ENCODE measurements at regions not wholly inside any gene's neighbourhood (a gene's known extent, or its start where the extent isn't known, plus 50 kb on each side); places are given as distances from the start of the nearest gene placed in this dataset.
"Not testable (repeated sequence)": the region's sequence is repeated elsewhere in the genome, so short reads cannot be mapped to it uniquely, and the experiment has no call there.

DNA sequence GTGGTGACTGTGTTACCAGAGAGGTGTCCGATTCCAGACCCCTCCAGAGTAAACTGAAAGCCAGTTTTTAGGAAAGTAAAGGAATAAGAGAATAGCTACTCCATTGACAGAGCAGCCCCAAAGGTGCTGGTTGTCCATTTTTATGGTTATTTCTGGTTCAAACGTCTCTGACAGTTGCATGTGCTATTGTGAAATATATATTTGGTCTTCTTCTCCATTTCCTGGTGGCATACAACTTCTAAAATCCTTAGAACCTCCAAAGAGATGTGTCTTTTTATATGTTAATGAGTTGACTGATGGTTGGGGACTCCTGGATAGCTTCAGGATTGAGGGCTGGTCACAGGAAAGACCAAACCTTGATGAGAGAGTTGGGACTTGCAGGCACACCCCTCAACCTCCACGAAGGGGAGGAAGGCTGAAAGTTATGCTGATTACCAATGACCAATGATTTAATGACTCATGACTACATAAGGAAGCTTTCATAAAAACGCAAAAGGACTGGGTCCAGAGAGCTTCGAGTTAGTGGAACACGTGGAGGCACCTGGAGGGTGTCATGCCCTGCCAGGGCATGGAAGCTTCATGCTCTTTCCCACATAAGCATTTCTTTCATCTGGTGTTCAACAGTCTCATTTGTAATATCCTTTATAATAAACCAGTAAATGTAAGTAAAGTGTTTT is 100.7 kb downstream of the SLC16A1 start:
- no peaks in the 10 kb centered on the region for H3K9me3 ChIP-seq (ENCODE audit: low read length)
- no peaks in the 10 kb centered on the region for H3K4me1 ChIP-seq (ENCODE audit: low read length)
- no peak overlapping the region for H3K27ac ChIP-seq (ENCODE audit: low read length)
- DNase-seq: no peak
- no peaks in the 10 kb centered on the region for H3K79me2 ChIP-seq (ENCODE audit: low read length)
- no peak overlapping the region for H3K4me3 ChIP-seq (ENCODE audit: low read length)
- no peaks in the 10 kb centered on the region for H3K36me3 ChIP-seq (ENCODE audit: insufficient read depth, low read length)
- H4K20me1 ChIP-seq (ENCODE audit: insufficient read depth, low read depth, low read length): no peaks in the 10 kb centered on the region
- H3K9me2 ChIP-seq (replicated peaks; ENCODE audit: insufficient read depth, low read length): no peaks in the 10 kb centered on the region
- no peaks in the 10 kb centered on the region for H3K27me3 ChIP-seq (ENCODE audit: low read length)
- no peak overlapping the region for H3K4me2 ChIP-seq (ENCODE audit: low read depth, low read length, poor library complexity, severe bottlenecking)
- no peak overlapping the region for H3K9ac ChIP-seq (ENCODE audit: low read length)
- no peak overlapping the region for H2AFZ ChIP-seq (ENCODE audit: low read length)

DNA sequence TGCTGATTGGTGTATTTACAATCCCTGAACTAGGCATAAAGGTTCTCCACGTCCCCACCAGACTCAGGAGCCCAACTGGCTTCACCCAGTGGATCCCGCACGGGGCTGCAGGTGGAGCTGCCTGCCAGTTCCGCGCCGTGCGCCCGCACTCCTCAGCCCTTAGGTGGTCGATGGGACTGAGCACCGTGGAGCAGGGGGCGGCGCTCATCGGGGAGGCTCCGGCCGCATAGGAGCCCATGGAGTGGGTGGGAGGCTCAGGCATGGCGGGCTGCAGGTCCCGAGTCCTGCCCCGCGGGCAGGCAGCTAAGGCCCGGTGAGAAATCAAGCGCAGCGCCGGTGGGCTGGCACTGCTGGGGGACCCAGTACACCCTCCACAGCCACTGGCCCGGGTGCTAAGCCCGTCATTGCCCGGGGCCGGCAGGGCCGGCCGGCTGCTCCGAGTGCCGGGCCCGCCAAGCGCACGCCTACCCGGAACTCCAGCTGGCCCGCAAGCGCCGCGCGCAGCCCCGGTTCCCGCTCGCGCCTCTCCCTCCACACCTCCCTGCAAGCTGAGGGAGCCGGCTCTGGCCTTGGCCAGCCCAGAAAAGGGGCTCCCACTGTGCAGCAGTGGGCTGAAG is 101.5 kb downstream of the SLC16A1 start:
- not testable (repeated sequence) for H3K4me1 ChIP-seq (ENCODE audit: low read length); H2AFZ ChIP-seq (ENCODE audit: low read length); H3K36me3 ChIP-seq (ENCODE audit: insufficient read depth, low read length); H3K9me2 ChIP-seq (replicated peaks; ENCODE audit: insufficient read depth, low read length); H3K4me2 ChIP-seq (ENCODE audit: low read depth, low read length, poor library complexity, severe bottlenecking); H3K79me2 ChIP-seq (ENCODE audit: low read length); H3K9ac ChIP-seq (ENCODE audit: low read length); H3K27me3 ChIP-seq (ENCODE audit: low read length); H4K20me1 ChIP-seq (ENCODE audit: insufficient read depth, low read depth, low read length); H3K4me3 ChIP-seq (ENCODE audit: low read length); H3K9me3 ChIP-seq (ENCODE audit: low read length); DNase-seq; H3K27ac ChIP-seq (ENCODE audit: low read length)

DNA sequence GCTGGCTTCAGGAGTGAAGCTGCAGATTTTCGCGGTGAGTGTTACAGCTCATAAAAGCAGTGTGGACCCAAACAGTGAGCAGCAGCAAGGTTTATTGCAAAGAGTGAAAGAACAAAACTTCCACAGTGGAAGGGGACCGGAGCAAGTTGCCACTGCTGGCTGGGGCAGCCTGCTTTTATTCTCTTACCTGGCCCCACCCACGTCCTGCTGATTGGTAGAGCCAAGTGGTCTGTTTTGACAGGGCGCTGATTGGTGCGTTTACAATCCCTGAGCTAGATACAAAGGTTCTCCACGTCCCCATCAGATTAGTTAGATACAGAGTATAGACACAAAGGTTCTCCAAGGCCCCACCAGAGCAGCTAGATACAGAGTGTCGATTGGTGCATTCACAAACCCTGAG is 102.1 kb downstream of the SLC16A1 start:
- H2AFZ ChIP-seq (ENCODE audit: low read length); H3K4me3 ChIP-seq (ENCODE audit: low read length); H3K9me2 ChIP-seq (replicated peaks; ENCODE audit: insufficient read depth, low read length); H3K79me2 ChIP-seq (ENCODE audit: low read length); H3K27me3 ChIP-seq (ENCODE audit: low read length); H3K4me2 ChIP-seq (ENCODE audit: low read depth, low read length, poor library complexity, severe bottlenecking); H3K36me3 ChIP-seq (ENCODE audit: insufficient read depth, low read length); H3K9me3 ChIP-seq (ENCODE audit: low read length); H3K9ac ChIP-seq (ENCODE audit: low read length); H4K20me1 ChIP-seq (ENCODE audit: insufficient read depth, low read depth, low read length); H3K4me1 ChIP-seq (ENCODE audit: low read length); H3K27ac ChIP-seq (ENCODE audit: low read length); DNase-seq: not testable (repeated sequence)

DNA sequence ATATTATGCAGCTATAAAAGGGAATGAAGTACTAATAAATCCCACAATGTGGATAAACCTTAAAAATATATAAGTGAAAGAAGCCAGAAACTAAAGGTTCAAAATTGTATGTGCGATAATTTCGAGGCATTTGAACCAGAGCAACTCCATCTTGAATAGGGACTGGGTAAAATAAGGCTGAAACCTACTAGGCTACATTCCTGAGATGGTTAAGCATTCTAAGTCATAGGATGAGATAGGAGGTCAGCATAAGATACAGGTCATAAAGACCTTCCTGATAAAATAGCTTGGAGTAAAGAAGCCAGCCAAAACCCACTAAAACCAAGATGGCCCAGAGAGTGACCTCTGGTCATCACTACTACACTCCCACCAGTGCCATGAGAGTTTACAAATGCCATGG is 103.1 kb downstream of the SLC16A1 start:
- Histone ChIP-seq H3K9ac (ENCODE audit: low read length) (no peak overlapping the region), H3K9me3 (ENCODE audit: low read length) (no peaks in the 10 kb centered on the region), H3K4me3 (ENCODE audit: low read length) (no peak overlapping the region), H3K27ac (ENCODE audit: low read length) (no peak overlapping the region), H3K4me2 (ENCODE audit: low read depth, low read length, poor library complexity, severe bottlenecking) (no peak overlapping the region), H3K27me3 (ENCODE audit: low read length) (no peaks in the 10 kb centered on the region), H4K20me1 (ENCODE audit: insufficient read depth, low read depth, low read length) (no peaks in the 10 kb centered on the region), H3K79me2 (ENCODE audit: low read length) (no peaks in the 10 kb centered on the region), H3K4me1 (ENCODE audit: low read length) (no peaks in the 10 kb centered on the region), H2AFZ (ENCODE audit: low read length) (no peak overlapping the region), H3K36me3 (ENCODE audit: insufficient read depth, low read length) (no peaks in the 10 kb centered on the region), H3K9me2 (replicated peaks; ENCODE audit: insufficient read depth, low read length) (no peaks in the 10 kb centered on the region)
- no peak for DNase-seq

DNA sequence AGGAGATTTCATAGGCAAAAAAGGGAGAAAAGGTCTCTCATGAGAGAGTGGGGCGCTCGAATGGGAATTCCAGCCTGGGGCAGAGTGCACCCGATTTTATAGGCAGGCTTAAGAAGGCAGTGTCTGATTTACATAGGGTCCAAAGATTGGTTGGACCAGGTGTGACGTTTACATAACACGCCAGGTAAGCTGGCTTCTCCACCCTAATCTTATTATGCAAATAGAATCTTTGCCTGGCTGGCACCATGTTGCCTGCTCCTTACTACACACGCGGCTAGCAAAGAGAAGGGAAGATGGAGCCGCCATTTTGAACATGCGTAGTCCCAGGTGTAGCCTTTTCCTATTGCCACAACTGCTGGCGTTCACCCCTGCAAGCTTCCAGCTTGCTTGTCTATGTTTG is 103.7 kb downstream of the SLC16A1 start:
- H3K4me3 ChIP-seq (ENCODE audit: low read length): no peak overlapping the region
- no peak for DNase-seq
- H2AFZ ChIP-seq (ENCODE audit: low read length): no peak overlapping the region
- no peaks in the 10 kb centered on the region for H4K20me1 ChIP-seq (ENCODE audit: insufficient read depth, low read depth, low read length)
- no peak overlapping the region for H3K27ac ChIP-seq (ENCODE audit: low read length)
- no peaks in the 10 kb centered on the region for H3K36me3 ChIP-seq (ENCODE audit: insufficient read depth, low read length)
- H3K4me1 ChIP-seq (ENCODE audit: low read length): no peaks in the 10 kb centered on the region
- H3K9ac ChIP-seq (ENCODE audit: low read length): no peak overlapping the region
- H3K9me2 ChIP-seq (replicated peaks; ENCODE audit: insufficient read depth, low read length): no peaks in the 10 kb centered on the region
- no peak overlapping the region for H3K4me2 ChIP-seq (ENCODE audit: low read depth, low read length, poor library complexity, severe bottlenecking)
- no peaks in the 10 kb centered on the region for H3K9me3 ChIP-seq (ENCODE audit: low read length)
- H3K79me2 ChIP-seq (ENCODE audit: low read length): no peaks in the 10 kb centered on the region
- no peaks in the 10 kb centered on the region for H3K27me3 ChIP-seq (ENCODE audit: low read length)

DNA sequence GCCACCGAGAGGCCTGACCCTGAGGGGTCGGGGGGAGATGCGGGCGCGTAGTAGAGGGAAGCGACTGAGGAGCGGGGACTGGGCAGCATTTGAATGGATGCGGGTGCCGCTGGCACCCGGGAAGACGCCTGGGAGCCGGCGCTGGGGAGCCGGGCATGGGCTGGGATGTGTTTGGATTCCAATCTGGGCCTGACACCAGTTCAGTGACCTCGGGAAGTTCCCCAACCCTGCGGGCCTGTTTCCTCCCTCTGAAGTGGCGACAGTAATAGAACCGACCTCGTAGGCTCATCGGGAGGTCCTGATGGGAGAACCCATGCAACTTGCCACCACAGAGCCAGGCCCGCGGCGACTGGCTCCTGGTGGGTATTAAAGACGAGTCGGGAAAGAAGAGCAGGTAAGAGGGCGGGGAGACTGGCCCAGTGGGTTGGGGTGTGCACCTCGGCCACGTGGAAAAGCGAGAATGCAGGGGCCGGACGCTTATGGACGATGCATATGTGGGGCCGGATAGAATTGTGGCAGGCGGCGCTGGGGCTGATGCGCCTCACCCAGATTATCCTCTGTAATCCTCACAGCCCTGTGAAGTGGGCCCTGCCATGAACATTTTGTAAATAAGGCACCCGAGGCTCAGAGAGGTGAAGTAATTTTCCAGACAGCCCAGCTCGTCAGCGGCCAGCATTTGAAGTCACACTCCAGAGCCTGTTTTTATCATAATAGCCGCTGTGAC is 105.8 kb downstream of the SLC16A1 start:
- no peaks in the 10 kb centered on the region for H4K20me1 ChIP-seq (ENCODE audit: insufficient read depth, low read depth, low read length)
- no peaks in the 10 kb centered on the region for H3K27me3 ChIP-seq (ENCODE audit: low read length)
- H3K79me2 ChIP-seq (ENCODE audit: low read length): no peaks in the 10 kb centered on the region
- no peak overlapping the region for H3K4me2 ChIP-seq (ENCODE audit: low read depth, low read length, poor library complexity, severe bottlenecking)
- no peak overlapping the region for H3K4me3 ChIP-seq (ENCODE audit: low read length)
- no peak for DNase-seq
- no peak overlapping the region for H3K27ac ChIP-seq (ENCODE audit: low read length)
- H3K9me3 ChIP-seq (ENCODE audit: low read length): no peaks in the 10 kb centered on the region
- H3K4me1 ChIP-seq (ENCODE audit: low read length): no peaks in the 10 kb centered on the region
- no peaks in the 10 kb centered on the region for H3K36me3 ChIP-seq (ENCODE audit: insufficient read depth, low read length)
- no peaks in the 10 kb centered on the region for H3K9me2 ChIP-seq (replicated peaks; ENCODE audit: insufficient read depth, low read length)
- no peak overlapping the region for H2AFZ ChIP-seq (ENCODE audit: low read length)
- no peak overlapping the region for H3K9ac ChIP-seq (ENCODE audit: low read length)

DNA sequence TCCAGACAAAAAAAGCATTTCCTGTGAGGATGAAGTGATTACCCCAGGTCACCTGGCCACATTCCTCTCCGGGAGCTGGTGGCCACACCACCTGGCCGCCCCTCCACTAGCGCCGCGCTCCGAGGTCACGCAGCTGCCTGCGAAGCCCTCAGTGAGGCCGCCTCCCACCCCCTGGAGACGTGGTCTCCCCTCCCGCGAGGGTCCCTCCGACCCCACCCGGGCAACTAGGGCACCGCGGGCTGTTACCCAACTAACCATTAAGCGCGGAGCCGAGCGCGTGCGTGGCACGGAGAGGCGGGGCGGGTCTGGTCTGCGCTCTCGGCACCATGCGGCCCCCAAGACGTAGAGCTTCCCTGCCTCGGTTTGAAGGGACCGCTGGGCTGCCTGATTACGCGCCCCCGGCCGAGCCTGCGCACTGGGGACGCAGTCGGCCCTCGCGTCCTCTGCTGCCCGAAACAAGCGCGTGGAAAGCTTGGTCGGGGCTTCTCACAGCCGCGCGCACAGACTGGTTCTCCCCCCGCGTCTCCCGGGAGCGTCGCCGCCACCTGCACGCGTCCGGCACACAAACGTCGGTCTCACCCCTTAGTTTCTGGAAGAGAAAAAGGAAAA is 106.5 kb downstream of the SLC16A1 start:
- H3K27ac ChIP-seq (ENCODE audit: low read length): no peak overlapping the region
- no peaks in the 10 kb centered on the region for H3K9me2 ChIP-seq (replicated peaks; ENCODE audit: insufficient read depth, low read length)
- H3K4me3 ChIP-seq (ENCODE audit: low read length): no peak overlapping the region
- no peaks in the 10 kb centered on the region for H3K27me3 ChIP-seq (ENCODE audit: low read length)
- H3K4me1 ChIP-seq (ENCODE audit: low read length): no peaks in the 10 kb centered on the region
- no peaks in the 10 kb centered on the region for H3K36me3 ChIP-seq (ENCODE audit: insufficient read depth, low read length)
- no peak overlapping the region for H3K9ac ChIP-seq (ENCODE audit: low read length)
- H4K20me1 ChIP-seq (ENCODE audit: insufficient read depth, low read depth, low read length): no peaks in the 10 kb centered on the region
- H3K4me2 ChIP-seq (ENCODE audit: low read depth, low read length, poor library complexity, severe bottlenecking): no peak overlapping the region
- no peak overlapping the region for H2AFZ ChIP-seq (ENCODE audit: low read length)
- DNase-seq: no peak
- no peaks in the 10 kb centered on the region for H3K79me2 ChIP-seq (ENCODE audit: low read length)
- no peaks in the 10 kb centered on the region for H3K9me3 ChIP-seq (ENCODE audit: low read length)

DNA sequence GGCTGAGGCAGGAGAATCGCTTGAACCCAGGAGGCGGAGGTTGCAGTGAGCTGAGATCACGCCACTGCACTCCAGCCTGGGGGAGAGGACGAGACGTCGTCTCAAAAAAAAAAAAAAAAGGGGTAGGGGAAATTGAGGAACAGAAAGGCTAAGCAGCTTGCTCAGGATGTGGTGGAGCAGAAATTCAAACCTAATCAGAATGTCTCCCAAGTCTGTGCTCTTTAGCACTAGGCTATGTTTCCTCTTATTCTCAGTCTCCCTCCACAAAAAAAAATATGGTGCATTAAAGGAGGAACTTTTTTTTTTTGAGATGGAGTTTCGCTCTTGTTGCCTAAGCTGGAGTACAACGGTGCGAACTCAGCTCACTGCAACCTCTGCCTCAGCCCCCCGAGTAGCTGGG is 114.2 kb downstream of the SLC16A1 start:
- Histone ChIP-seq H3K4me2 (ENCODE audit: low read depth, low read length, poor library complexity, severe bottlenecking) (no peak overlapping the region), H3K27me3 (ENCODE audit: low read length) (no peaks in the 10 kb centered on the region), H2AFZ (ENCODE audit: low read length) (no peak overlapping the region), H3K4me3 (ENCODE audit: low read length) (no peak overlapping the region), H3K27ac (ENCODE audit: low read length) (no peak overlapping the region), H3K4me1 (ENCODE audit: low read length) (no peaks in the 10 kb centered on the region), H3K9me3 (ENCODE audit: low read length) (no peaks in the 10 kb centered on the region), H3K9me2 (replicated peaks; ENCODE audit: insufficient read depth, low read length) (no peaks in the 10 kb centered on the region), H4K20me1 (ENCODE audit: insufficient read depth, low read depth, low read length) (no peaks in the 10 kb centered on the region), H3K36me3 (ENCODE audit: insufficient read depth, low read length) (no peaks in the 10 kb centered on the region), H3K9ac (ENCODE audit: low read length) (no peak overlapping the region), H3K79me2 (ENCODE audit: low read length) (no peaks in the 10 kb centered on the region)
- no peak for DNase-seq
